AG04450 (cell line): ENCODE measurements at regions not wholly inside any gene's neighbourhood (a gene's known extent, or its start where the extent isn't known, plus 50 kb on each side); places are given as distances from the start of the nearest gene placed in this dataset.

Experiments
- CTCF ChIA-PET: fragments of 300-600, 350-600 bp; formaldehyde crosslinking; extraction: SDS; loops from one replicate; lab custom pipeline; 2022; ENCODE audit warnings: antibody characterized with exemption, inconsistent platforms; lab: Charles Lee
- POLR2A ChIA-PET: fragments of 350-600 bp; formaldehyde crosslinking; extraction: SDS; loops from one replicate; lab custom pipeline; 2021; ENCODE audit warnings: antibody characterized with exemption, inconsistent platforms; lab: Yijun Ruan, JAX
- DNase-seq: peaks from one replicate; pipeline ENCODE4 v3.0.0-alpha.2; 2011; ENCODE audit warnings: low read depth, low spot score
- H3K27ac ChIP-seq: one replicate; pipeline ENCODE4 v1.5.1; 2012; ENCODE audit warnings: low read depth, low read length, control low read depth
- H3K27me3 ChIP-seq: one replicate; pipeline ENCODE4 v1.6.0; 2012; ENCODE audit warnings: low read length; ENCODE audit not compliant: control insufficient read depth, insufficient read depth
- H3K4me3 ChIP-seq: 2 replicates; pipeline ENCODE4 v1.5.1; 2011; ENCODE audit warnings: mild to moderate bottlenecking, low read depth, low read length, control low read depth
- H3K9me3 ChIP-seq: 2 replicates; pipeline ENCODE4 v1.5.1; 2012; ENCODE audit warnings: low read length; ENCODE audit not compliant: control insufficient read depth, insufficient read depth
- TF ChIP-seq, protein P1 (sequence below): IDR thresholded peaks from 2 replicates; pipeline ENCODE4 v1.5.1; 2011; ENCODE audit warnings: low read depth, low read length, control low read depth, inconsistent platforms

DNA sequence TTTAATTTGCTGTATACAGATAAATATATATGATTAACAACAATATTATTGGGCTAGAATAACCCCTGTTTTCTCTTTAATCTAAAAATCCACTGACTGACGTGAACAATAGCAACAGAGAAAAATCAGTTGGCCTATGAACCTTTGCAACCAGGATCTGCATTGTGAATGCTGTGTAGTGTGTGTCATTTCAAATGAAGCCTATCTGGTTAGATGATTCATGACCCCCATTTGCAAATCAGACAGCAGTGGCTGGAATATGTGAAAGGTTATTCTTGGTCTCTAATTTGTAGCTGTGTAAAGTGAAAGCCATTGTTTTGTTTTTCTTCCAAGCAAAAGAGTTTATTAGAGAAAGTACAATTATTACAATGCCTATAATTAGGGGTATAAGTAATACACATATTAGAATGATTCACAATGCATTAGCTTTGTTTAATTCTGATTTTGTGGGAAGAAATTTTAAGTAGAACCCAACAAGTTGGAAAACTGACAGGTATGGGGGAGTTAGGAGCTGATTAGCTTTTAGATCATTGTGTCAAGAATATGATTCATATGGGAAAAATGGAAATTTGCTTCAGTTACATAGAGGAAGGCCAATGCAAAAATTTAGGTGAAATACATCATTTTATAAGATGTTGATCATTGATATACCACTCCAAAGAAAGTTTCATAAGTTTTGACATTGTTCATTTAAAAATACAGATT, 1362.2 kb upstream of the TMEFF2 start:
- Histone ChIP-seq H3K9me3 (no peaks in the 10 kb centered on the region), H3K27me3 (no peaks in the 10 kb centered on the region), H3K27ac (no peak overlapping the region), H3K4me3 (no peak overlapping the region)
- TF ChIP-seq, protein P1, sequence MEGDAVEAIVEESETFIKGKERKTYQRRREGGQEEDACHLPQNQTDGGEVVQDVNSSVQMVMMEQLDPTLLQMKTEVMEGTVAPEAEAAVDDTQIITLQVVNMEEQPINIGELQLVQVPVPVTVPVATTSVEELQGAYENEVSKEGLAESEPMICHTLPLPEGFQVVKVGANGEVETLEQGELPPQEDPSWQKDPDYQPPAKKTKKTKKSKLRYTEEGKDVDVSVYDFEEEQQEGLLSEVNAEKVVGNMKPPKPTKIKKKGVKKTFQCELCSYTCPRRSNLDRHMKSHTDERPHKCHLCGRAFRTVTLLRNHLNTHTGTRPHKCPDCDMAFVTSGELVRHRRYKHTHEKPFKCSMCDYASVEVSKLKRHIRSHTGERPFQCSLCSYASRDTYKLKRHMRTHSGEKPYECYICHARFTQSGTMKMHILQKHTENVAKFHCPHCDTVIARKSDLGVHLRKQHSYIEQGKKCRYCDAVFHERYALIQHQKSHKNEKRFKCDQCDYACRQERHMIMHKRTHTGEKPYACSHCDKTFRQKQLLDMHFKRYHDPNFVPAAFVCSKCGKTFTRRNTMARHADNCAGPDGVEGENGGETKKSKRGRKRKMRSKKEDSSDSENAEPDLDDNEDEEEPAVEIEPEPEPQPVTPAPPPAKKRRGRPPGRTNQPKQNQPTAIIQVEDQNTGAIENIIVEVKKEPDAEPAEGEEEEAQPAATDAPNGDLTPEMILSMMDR, result no peak
- ChIA-PET POLR2A (interaction anchor here (0.6 kb wide), 1 partner anchor 1863 kb away, joined by 3 read pairs; no protein-coding TSS in a partner anchor), CTCF (no interaction called here)
- DNase-seq, result no peak

DNA sequence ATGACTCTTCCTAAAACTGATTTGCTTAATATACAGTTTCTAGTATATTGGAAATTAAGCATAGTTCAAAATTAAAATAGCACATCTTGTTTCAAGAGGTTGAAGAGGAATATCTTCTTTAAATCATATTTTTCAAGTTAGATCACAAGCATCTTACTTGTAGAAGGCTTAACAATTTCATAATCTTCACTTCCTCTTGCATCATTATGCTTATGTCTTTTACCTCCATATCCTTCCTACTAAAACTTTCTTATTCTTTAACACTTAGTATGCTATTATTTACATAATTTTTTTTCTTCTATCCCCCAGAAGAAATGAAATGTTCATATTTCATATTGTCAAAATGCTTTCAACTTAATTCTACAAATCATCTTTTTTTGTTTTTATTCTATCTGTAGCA, 1354.9 kb upstream of the TMEFF2 start:
- POLR2A ChIA-PET, result no interaction called here
- no peak overlapping the region for H3K4me3 ChIP-seq
- DNase-seq, result no peak
- peaks cover 4% of the 10 kb centered on the region; the same call in 1 of the 2 replicates for H3K9me3 ChIP-seq
- H3K27ac ChIP-seq, result no peak overlapping the region
- CTCF ChIA-PET, result no interaction called here
- TF ChIP-seq, protein P1, result no peak
- no peaks in the 10 kb centered on the region for H3K27me3 ChIP-seq

DNA sequence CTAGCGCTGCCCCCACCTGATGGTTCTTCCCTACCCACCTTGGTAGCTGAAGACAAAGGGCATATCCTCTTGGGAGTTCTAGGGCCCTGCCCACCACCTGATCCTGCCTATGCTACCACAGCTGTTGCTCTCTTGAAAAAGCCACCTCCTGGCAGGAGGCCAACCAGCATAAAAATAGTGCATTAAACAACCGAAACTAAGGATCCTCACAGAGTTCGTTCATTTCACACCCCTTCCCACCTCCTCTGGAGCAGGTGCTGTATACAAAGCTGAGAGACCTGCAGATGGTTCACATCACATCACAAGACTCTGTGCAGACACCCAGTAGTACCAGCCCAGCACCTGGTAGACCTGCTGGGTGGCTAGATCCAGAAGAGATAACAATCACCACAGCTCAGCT, 1348.0 kb upstream of the TMEFF2 start:
- POLR2A ChIA-PET, result no interaction called here
- DNase-seq, result no peak
- CTCF ChIA-PET, result no interaction called here

DNA sequence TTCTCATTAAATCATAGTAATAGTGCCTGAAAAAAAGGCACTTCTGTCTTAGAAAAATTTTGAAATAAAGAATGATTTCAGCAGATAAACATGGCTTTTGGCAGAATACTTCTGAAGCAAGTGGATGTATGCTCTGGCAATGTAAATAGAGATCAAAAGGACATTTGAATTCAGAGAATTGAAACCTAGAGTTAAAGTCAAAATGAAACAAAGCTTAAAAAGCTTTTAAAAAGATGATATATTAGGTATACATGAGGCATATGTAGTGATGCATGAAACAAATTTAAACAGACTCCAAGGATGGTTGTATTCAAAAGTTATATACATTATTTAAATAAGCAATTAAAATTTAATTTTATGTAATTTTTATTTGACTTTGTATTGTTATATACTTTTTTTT, 1344.5 kb upstream of the TMEFF2 start:
- ChIA-PET POLR2A (no interaction called here), CTCF (interaction anchor here (0.5 kb wide), 1 partner anchor 396 kb away, joined by 3 read pairs; no protein-coding TSS in a partner anchor)
- TF ChIP-seq, protein P1, result no peak
- Histone ChIP-seq H3K9me3 (peaks cover 12% of the 10 kb centered on the region; the same call in 1 of the 2 replicates), H3K27ac (no peak overlapping the region), H3K27me3 (no peaks in the 10 kb centered on the region), H3K4me3 (no peak overlapping the region)
- DNase-seq, result no peak

More for the DNA sequence above, 1348.0 kb upstream of the TMEFF2 start:
- Histone ChIP-seq H3K4me3 (no peak overlapping the region), H3K9me3 (peaks cover 12% of the 10 kb centered on the region; the same call in 1 of the 2 replicates), H3K27me3 (no peaks in the 10 kb centered on the region), H3K27ac (no peak overlapping the region)
- TF ChIP-seq, protein P1, result no peak

- no peaks in the 10 kb centered on the region for H3K27me3 ChIP-seq
- POLR2A ChIA-PET, result no interaction called here
- TF ChIP-seq, protein P1, result no peak
- peaks cover 12% of the 10 kb centered on the region; the same call in 1 of the 2 replicates for H3K9me3 ChIP-seq
- H3K27ac ChIP-seq, result no peak overlapping the region
- CTCF ChIA-PET, result no interaction called here
- DNase-seq, result no peak
- no peak overlapping the region for H3K4me3 ChIP-seq
Measured at GRCh38 chr2:193538061-193538460, 1343.3 kb upstream of the TMEFF2 start.
